Ovary (tissue), 7 donors: ENCODE measurements at regions not wholly inside any gene's neighbourhood (a gene's known extent, or its start where the extent isn't known, plus 50 kb on each side); places are given as distances from the start of the nearest gene placed in this dataset.

Experiments
- DNase-seq, 5 donors: peaks; one replicate each; pipeline ENCODE4 v3.0.0-alpha.2; 2019 to 2020
- H3K27ac ChIP-seq, 2 donors: fragments of 200-600 bp; one replicate each; pipeline versions ENCODE4 v1.5.1 to v1.8.0; 2019 to 2022
- H3K27me3 ChIP-seq: fragments of 200-600 bp; one replicate; pipeline ENCODE4 v1.8.0; 2022
- H3K36me3 ChIP-seq: fragments of 200-600 bp; sonication (generic); one replicate; pipeline ENCODE4 v1.5.1; 2019
- H3K4me1 ChIP-seq: one replicate; pipeline ENCODE4 v1.8.1; 2013; ENCODE audit warnings: mild to moderate bottlenecking, moderate library complexity; ENCODE audit not compliant: insufficient read depth
- H3K4me3 ChIP-seq: fragments of 200-600 bp; sonication (generic); one replicate; pipeline ENCODE4 v1.5.1; 2017
- H3K9me3 ChIP-seq, 2 donors: fragments of 200-600 bp in 1 of 2; sonication (generic) in 1 of 2; one replicate each; pipeline versions ENCODE4 v1.5.1 to v1.8.1; 2013 to 2019; ENCODE audit warnings: mild to moderate bottlenecking in 1 of 2, moderate library complexity in 1 of 2
- CTCF ChIP-seq, 3 donors: fragments of 450-650 bp in 2 of 3; fragments of 200-600 bp in 1 of 3; IDR thresholded peaks; one replicate each; pipeline versions ENCODE4 v1.5.1 to v1.8.0; 2016 to 2022; ENCODE audit warnings: antibody characterized with exemption in 3 of 3, mild to moderate bottlenecking in 1 of 3
- EP300 ChIP-seq: sonication (generic); formaldehyde crosslinking; IDR thresholded peaks from one replicate; pipeline ENCODE4 v1.6.1; 2017; ENCODE audit warnings: antibody characterized with exemption
- POLR2A ChIP-seq: fragments of 450-650 bp; IDR thresholded peaks from one replicate; pipeline ENCODE4 v1.6.1; 2017; ENCODE audit warnings: antibody characterized with exemption, mild to moderate bottlenecking, moderate library complexity
- WGBS, 3 donors: extraction: QIAGEN DNeasy Blood & Tissue Kit in 1 of 3; methylation state at CpG; one replicate each; pipeline versions ENCODE4 v1.1.5 to v1.1.7; 2013 to 2017; 5-methylcytosine and 5-hydroxymethylcytosine counted together
- intact Hi-C, 4 donors: fragments of 100-400 bp; cut with DNase I; formaldehyde crosslinking; loops; one replicate each; pipeline versions ENCODE4 v1.11.0 to v1.15.1; 2022 to 2023
- donor health status: DM: no; HTN: no; CAD: no; lungs with moderate emphysema.
- donor health status: DM: no; HTN: no; CAD: no.
- donor health status: Bipolar disorder and iron deficiency.
- donor health status: DM: no; HTN: no; CAD: no.
- donor health status: DM: yes; HTN: yes; CAD: no.

GRCh38 chr10:35838054-35838453 lies 196.0 kb upstream of the FZD8 start:
- DNase-seq = no peak
- WGBS, 3 donors = 68 to 71% (median 70%) methylated on average over 2 of the region's 2 CpGs
- Histone ChIP-seq H3K27me3 (no peaks in the 10 kb centered on the region), H3K4me3 (no peak overlapping the region), H3K36me3 (no peaks in the 10 kb centered on the region), H3K9me3 (no peaks in the 10 kb centered on the region), H3K27ac (no peak overlapping the region), H3K4me1 (no peaks in the 10 kb centered on the region)
- TF ChIP-seq EP300 (no peak), CTCF (IDR thresholded peaks at IDR 0.05) (no peak), POLR2A (no peak)
- intact Hi-C loops = no loop called here

GRCh38 chr10:35835545-35835944 lies 193.4 kb upstream of the FZD8 start:
- no peak for DNase-seq
- Histone ChIP-seq H3K9me3 (no peaks in the 10 kb centered on the region), H3K27ac (no peak overlapping the region), H3K4me3 (no peak overlapping the region), H3K27me3 (no peaks in the 10 kb centered on the region), H3K36me3 (no peaks in the 10 kb centered on the region), H3K4me1 (no peaks in the 10 kb centered on the region)
- 92 to 99% (median 93%) methylated on average over 3 of the region's 3 CpGs for WGBS, 3 donors
- no peak for TF ChIP-seq POLR2A
- TF ChIP-seq EP300 = no peak
- TF ChIP-seq CTCF (IDR thresholded peaks at IDR 0.05) = no peak
- intact Hi-C loops = no loop called here

DNA sequence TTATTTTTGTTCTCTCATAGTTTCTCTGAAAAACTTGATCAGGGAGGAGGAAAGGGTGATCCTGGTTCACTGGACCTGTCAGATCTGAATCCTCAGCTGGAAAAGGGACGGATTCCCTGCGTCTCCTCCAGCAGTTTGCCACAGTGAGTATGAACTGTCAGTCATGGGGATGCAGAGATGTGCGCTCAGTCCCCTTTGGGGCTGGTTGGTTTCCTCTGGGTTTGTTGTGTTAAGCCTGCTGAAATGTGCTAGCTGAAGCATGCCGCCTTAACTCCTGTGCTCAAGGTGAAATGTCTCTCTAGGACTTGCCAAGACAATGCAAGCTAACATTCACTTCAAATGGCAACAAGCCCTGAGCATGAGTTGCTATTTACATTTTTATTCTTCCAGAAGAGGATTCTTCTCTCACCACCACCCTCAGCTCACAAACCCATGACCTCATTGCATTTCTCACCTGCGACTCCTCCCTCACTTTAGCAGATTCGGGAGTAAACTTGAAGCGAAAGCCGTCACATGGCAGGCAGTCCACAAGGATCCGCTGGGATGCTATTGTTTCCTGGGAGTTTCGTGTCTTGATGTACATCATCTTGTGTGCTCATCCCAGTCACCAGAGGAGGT lies 192.9 kb upstream of the FZD8 start:
- Histone ChIP-seq H3K9me3 (no peaks in the 10 kb centered on the region), H3K27ac (no peak overlapping the region), H3K4me3 (no peak overlapping the region), H3K36me3 (no peaks in the 10 kb centered on the region), H3K4me1 (no peaks in the 10 kb centered on the region), H3K27me3 (no peaks in the 10 kb centered on the region)
- intact Hi-C loops = no loop called here
- no peak for TF ChIP-seq CTCF (IDR thresholded peaks at IDR 0.05)
- WGBS, 3 donors = 85 to 86% (median 86%) methylated on average over 10 of the region's 10 CpGs
- DNase-seq = no peak

DNA sequence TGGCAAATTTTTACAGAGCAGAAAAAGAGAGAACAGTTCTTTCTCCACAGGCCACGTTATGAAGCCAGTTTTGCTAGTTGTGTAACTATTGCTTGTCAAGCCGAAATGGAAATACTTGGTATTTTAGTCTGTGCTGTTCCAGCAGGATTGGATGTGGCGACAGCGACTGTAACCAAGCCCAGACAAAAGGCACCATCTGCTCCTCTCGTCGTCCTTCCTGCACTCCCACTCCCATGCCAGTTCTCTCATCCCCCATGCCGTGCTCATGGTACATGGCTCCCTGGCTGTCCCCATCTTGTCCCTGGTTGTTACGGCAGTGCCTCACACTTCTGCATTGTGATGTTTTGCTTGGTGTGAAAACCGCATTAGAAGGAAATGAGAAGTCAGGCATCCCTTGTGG lies 185.7 kb upstream of the FZD8 start:
- H3K27ac ChIP-seq = no peak overlapping the region
- H3K36me3 ChIP-seq = no peaks in the 10 kb centered on the region
- no peaks in the 10 kb centered on the region for H3K4me1 ChIP-seq
- 89 to 90% (median 89%) methylated on average over 9 of the region's 9 CpGs for WGBS, 3 donors
- DNase-seq = no peak
- no peaks in the 10 kb centered on the region for H3K27me3 ChIP-seq
- H3K9me3 ChIP-seq = no peaks in the 10 kb centered on the region
- TF ChIP-seq EP300 = no peak
- no peak for TF ChIP-seq CTCF (IDR thresholded peaks at IDR 0.05)
- no peak for TF ChIP-seq POLR2A
- H3K4me3 ChIP-seq = no peak overlapping the region
- intact Hi-C loops = no loop called here
